ENCODE measurements at regions not wholly inside any gene's neighbourhood (a gene's known extent, or its start where the extent isn't known, plus 50 kb on each side); places are given as distances from the start of the nearest gene placed in this dataset.
"Not testable (repeated sequence)": the region's sequence is repeated elsewhere in the genome, so short reads cannot be mapped to it uniquely, and the experiment has no call there.

DNA sequence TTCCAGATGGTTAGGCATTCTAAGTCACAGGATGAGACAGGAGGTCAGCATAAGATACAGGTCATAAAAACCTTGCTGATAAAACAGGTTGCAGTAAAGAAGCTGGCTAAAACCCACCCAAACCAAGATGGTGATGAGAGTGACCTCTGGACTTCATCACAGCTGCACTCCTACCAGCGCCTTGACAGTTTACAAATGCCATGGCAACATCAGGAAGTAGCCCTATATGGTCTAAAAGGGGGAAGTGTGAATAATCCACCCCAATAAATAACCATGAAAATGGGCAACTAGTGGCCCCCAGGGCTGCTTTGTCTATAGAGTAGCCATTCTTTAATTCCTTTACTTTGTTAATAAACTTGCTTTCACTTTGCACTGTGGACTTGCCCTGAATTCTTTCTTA, 1448.4 kb downstream of the KCNT2 start:
- not testable (repeated sequence) for DNase-seq

DNA sequence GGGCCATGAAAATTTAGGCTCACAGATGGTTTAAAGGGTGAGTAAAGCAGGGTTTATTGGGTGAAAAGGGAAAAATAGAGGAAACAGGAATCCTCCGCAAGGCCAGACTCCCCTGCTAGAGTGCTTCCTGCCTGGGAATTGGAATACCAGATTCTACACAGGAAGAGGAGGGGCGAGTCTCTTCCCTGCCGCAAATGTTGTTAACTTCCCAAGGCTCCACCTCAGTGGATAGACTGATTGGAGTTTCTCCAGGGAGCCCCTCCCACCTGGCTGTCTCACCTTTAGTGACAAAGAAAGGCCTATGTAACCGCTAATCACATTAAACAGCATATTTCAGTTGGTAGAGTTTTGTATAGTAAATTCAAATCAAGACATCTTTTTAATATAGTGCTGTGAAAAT, 1450.1 kb downstream of the KCNT2 start:
- DNase-seq, result no peak

DNA sequence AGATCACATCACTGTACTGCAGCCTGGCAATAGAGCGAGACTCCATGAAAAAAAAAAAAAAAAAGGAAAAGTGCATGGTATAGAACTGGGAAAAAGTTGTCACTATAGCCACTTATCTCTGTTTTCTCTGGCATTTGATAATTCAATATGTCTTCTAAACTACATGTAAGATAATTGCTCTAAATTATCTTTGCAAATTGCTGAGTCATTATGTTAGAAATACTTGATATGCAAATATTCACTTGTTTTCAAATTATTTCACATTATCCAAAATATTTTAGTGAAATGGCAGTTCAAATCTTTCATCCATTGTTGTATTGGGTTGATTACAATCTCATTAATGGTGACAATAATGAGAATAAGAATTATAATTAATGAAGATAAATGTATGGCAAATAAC, 1455.1 kb downstream of the KCNT2 start:
- DNase-seq, result no peak

DNA sequence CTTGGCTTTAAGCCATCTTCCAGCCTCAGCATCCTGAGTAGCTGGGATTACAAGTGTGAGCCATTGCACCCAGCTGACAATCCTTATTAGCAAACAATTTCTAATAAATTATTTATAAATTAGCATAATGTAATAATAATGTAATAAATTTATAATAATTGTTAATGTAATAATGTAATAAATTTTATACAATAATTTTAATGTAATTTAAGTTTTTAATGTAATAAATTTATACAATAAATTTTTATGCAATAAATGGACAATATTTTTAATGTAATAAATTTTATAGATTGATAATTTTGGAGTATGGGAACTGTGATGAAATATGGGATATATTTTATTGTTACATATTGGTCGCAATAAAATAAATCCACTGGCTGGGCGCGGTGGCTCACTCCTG, 1457.5 kb downstream of the KCNT2 start:
- no peak for DNase-seq

DNA sequence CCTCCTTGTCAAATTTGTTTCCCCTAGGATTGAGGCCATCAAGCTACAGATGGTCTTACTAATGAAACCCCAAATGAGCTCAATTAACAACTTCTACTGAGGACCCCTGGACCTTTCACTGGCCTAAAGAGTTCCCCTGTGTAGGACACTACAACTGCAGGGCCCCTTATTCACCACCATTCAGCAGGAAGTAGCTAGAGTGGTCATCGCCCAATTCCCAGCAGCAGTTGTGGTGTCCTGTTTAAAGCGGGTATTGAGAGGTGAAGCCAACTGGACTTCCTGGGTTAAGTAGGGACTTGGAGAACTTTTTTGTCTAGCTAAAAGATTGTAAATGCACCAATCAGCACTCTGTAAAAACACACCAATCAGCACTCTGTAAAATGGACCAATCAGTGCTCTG, 1466.9 kb downstream of the KCNT2 start:
- no peak for DNase-seq

DNA sequence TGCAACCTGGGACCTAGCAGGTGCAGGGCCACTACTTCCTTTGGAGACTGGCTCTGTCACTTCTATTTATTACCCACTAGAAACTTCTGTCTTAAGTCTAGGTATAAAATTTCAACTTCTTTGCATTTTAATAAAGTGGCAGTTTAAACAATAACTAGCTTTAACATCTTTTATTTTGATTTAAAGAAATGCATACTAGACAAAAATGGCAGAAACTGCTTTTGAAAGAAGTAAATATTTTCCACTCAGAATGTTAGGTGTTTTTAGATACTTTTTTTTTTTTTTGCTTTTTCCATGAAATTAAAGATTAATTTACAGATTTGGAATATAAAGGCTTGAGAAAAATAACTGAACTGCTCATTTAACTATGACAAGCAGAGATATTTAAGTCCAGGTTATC, 1477.6 kb downstream of the KCNT2 start:
- no peak for DNase-seq

DNA sequence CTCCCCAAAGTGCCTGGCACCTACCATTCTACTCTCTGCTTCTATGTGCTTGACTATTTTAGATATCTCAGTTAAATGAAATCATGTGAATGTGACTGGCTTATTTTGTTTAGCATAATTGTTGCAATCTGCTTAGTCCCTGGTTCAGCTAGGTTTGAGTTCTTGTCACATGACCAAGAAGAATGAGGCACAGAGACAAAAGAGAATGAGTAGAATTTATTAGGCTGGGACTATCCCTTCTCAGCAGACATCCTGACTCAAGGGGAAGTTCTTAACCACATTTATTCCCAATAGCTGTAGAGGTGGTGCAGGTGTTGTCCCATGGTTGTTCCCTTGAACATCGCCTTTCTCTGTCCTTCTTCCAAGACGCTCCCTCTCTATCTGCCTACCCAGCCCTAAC, 1485.7 kb downstream of the KCNT2 start:
- DNase-seq, result no peak

DNA sequence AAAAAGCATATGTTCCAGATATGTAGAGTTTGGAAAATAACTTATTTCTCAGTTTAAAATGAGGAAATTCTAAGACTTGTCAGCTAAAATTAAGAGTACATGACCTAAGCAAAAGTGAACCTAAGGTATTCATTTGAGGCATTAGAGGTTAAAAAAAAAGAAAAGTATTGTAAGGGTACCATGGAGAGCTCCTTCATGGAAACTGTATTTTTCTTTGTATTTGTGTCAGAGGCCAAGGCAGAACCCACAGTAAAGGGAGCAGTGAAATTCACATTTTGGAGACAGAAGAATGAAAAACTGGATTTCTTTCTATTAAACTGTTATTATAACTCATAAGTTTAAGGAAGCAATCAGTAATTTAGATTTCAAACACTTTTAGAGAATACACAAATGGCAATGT, 1494.8 kb downstream of the KCNT2 start:
- no peak for DNase-seq

DNA sequence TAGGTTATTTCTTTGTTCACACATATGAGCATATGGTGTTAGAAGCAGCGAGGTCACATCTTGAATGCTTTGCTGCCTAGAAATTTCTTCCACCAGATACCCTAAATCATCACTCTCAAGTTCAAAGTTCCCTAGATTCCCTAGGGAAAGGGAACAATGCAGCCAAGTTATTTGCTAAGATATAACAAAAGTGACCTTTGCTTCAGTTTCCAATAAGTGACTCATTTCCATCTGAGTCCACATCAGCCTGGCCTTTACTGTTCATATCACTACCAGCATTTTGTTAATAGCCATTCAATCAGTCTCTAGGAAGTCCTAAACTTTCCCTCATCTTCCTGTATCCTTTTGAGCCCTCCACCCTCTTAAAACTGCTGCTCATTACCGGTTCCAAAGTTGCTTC, 1502.5 kb downstream of the KCNT2 start:
- DNase-seq, result no peak

DNA sequence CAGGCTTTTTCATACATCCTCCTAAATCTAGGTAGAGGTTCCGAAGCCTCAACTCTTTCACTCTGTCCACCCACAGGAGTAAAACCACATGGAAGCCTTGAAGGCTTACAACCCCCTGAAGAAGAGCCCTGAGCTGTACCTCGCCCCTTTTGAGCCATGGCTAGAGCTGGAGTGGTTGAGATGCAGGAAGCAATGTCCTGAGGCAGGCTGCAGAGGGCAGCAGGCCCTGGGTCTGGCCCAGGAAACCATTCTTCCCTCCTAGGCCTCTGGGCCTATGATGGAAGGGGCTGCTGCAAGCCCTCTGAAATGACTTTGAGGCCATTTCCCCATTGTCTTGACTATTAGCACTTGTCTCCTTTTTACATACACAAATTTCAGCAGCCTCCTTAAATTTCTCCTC, 1503.0 kb downstream of the KCNT2 start:
- DNase-seq, result no peak

DNA sequence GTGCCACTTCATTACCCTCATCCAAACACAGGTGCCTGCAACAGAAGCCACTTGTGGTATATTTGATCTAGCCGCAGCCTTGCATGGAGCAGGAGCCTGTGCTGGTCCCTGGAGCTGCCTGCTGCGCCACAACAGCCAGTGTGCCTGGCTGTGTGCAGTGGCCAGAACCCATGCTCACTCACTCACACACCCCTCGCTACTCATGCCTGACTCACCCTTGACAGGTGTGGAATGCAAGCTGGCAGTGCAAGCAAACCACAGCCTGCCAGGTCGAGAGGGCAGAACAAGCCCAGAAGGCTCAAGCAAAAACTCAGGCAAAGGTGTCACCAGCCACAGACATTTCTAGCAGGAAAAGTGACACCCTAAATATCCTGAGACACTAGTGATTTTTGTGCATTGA, 1510.9 kb downstream of the KCNT2 start:
- DNase-seq, result no peak

DNA sequence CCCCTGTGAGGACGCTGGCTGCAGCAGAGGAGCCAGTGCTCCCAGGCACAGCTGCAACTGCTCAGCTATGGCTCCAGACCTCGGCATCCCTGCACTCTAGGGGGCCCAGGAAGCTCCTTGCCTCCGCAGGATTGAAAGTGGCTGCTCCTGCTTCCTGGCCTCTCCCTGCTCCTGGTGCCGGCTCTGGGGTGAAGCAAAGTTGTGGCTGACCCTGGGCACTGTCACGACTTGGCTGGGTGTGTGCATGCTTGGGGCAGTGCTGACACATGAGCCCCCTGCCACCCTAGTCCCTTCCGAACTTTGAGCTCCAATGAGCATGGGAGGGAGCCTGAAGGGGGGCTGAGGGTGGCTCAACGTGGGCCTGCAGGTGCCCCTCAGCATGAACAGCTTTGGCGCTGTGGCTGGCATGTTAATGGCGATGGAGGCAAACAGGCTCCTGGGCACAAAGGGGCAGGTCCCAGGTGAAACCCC, 1512.2 kb downstream of the KCNT2 start:
- no peak for DNase-seq

DNA sequence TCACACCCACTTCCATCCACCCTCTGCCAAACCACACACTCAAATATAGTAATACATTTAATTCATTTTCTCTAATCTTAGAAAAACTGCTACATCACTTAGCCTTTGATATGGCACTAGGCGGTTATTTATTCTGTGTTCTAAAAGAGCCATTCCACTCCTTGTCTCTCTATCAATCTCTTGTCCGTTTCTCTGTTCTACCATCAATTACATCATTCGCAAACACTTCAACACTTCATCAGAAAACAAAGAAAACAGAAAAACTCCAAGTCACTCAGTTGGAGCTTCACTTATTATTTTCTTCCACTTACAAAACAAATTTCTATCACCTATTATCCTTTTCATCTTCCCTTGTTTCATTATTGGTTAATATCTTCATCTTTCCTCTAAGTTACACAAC, 1523.0 kb downstream of the KCNT2 start:
- no peak for DNase-seq

DNA sequence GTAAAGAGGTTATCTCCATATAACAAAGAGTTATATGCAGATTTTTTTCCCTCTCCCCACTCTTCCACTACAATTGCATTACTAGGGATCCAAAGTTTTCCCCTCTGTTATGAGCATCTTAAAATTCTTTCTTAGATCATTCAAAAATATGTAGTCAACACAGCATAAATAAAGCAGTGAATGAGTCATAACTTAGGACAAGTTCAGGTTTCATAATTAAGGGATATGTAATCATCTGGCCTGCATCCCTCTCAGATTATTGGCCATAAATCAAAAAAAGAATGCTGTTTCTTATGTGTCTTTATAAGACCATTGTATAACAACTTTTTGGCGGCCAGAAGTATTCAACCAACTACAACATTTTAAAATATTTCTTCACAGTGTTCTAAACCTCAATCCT, 1526.1 kb downstream of the KCNT2 start:
- DNase-seq, result no peak

DNA sequence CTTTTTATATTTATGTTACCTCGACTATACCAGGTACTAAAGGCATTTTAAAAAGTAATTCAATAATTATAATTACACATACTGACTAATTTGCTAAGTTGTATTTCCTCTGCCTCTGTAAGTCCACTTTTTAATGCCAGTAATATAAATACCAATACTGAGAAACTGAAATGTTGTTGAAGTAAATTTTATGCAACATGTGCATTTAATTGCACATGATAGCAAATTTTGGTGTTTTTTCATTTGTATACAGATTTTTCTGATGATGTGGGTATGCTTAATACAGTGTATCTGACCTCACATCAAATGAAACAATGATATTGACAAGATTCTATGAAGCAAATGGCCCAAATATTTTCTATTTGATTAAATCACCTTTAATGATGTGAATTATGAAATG, 1531.6 kb downstream of the KCNT2 start:
- DNase-seq, result no peak

DNA sequence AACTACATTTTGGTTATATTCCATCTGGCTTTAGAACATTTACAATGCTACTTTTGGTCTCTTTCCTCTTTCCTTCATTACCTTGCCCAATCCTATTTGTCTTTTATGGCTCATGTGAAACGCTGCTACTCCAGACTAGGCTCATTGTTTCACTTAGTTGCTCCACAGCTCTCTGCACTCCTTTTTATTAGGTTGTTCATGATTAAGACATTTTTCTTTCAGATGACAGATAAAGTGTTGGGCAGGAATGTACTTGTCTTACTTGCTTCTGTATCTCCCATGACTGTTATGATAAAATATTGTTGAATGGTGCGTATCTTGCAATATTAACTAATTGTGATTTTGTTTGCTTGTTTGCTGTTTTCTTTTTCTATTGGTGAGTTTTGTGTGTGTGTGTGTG, 1532.3 kb downstream of the KCNT2 start:
- DNase-seq, result no peak

DNA sequence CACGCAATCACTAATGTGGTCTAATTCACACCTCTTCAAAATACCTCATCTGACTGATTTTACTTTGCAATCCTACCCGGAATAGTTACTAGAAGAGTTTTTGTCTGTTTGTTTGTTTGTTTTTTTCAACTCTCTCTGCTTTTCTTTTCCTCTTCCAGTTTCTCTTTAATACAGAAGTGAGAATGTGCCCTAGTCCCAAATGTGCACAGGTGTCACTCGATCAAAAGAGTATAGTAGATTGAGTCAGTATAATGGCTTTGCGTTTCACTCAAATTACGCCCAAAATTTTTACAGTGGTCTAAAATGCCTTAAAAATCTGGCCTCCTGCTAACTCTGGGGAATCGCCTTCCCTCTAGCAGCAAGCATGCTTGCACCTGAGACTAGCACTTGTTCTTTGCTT, 1536.8 kb downstream of the KCNT2 start:
- DNase-seq, result no peak

DNA sequence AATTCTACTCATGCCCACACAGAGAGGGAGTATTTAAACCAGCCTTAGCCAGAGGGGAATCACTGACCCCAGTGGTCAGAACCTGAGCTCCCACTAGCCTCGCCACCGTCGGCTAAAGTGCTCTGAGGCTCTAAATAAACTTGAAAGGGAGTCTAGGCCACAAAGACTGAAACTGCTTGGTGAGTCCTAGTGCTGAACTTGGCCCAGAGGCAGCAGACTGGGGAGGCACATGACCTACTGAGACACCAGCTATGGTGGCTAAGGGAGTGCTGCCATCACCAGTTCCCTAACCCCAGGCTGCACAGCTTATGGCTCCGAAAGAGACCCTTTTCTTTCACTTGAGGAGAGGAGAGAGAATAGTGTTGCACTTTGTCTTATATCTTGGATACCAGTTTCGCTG, 1542.8 kb downstream of the KCNT2 start:
- DNase-seq, result no peak

DNA sequence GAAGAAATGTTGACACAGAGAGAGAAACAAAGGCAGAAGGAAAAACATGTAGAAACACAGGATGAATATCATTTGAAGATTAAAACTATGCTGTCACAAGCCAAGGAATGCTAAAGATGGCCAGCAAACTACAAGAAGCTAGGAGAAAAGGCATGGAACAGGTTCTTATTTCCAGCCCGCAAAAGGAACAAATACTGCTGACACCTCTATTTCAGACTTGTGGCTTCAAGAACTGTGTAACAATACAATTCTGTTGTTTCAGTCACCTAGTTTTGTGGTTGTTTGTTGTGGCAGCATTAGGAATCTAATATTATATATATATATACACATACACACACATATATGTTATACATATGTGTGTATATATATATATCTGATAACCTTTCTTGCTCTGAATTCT, 1543.9 kb downstream of the KCNT2 start:
- no peak for DNase-seq

DNA sequence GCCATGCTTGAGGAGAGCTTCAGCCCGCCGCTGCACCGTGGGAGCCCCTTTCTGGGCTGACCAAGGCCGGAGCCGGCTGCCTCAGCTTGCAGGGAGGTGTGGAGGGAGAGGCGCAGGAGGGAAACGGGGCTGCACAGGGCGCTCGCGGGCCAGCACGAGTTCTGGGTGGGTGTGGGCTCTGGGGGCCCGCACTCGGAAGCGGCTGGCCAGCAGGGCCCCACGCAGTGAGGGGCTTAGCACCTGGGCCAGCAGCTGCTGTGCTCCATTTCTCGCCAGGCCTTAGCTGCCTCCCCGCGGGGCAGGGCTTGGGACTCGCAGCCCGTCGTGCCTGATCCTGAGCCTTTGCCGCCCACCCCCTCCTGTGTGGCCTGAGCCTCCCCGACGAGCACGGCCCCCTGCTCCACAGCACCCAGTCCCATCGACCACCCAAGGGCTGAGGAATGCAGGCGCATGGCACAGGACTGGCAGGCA, 1554.0 kb downstream of the KCNT2 start:
- no peak for DNase-seq

DNA sequence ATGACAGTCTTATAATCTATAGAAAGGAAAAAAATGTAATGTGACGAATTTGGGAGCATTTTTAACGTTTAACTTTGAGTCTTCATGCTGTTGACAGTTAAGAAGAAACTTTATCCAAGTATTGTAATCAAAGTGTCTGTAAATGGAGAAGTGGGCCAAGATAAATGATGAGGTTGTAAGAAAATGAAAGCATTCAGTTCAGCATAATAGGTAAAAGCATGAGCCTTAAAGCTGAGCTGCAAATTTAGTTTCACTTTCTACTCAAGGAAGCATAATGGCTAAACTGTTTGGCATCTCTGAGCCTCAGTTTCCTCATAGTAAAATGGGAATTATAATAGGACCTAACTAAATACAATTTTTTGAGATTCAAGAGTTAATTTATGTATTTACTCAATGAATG, 1554.8 kb downstream of the KCNT2 start:
- no peak for DNase-seq

DNA sequence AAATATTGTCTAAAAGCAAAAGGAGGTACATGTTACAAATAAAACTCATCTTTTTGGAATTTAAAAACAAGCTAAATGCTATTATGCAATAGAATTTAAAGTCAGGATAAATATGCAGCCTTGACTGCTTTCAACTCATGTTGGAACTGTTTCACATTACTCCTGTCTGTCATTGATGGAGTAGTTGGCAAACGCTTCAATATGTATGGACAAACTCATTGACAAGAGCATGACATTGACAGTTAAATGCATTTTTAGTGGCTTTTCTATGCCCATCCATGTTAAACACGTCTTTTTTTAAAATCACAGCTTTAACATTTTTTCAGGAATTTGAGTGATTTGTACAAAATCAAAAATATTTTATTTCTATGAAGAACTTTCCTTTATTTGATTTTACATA, 1560.5 kb downstream of the KCNT2 start:
- DNase-seq, result no peak

DNA sequence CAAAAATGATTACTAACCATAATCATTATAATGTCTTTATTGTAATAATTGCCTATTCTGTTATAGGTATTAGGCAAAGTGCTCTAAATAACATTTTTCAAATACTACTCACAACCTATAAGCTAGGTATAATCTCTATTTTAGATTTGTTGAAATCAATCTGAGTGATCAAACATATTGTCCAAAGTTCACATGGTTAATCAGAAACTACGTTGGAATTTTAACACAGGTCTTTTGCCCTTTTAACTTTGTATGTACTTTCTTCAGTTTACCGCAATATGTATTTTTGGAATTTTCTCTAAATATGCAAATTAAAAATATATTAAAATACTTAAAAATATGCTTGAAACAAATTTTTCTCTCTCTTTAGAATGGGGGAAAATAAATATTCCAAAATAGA, 1563.2 kb downstream of the KCNT2 start:
- no peak for DNase-seq

DNA sequence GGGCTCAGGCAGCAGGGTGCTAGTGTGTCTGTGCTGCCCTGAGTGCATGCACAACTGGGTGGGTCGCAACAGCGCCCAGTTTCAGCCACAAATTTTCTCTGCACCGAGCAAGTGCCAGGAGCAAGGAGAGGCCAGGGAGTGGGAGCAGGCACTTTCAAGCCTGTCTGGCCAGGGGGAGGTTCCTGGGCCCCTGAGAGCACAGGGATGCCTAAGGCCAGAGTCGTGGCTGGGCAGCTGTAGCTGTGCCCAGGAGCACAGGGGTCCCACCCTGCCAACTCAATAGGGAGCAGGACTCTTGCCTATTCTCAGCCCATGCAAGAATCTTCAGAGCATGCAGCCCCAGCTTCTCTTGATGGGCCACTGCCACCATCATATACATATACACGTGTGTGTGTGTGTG, 1577.4 kb downstream of the KCNT2 start:
- no peak for DNase-seq

DNA sequence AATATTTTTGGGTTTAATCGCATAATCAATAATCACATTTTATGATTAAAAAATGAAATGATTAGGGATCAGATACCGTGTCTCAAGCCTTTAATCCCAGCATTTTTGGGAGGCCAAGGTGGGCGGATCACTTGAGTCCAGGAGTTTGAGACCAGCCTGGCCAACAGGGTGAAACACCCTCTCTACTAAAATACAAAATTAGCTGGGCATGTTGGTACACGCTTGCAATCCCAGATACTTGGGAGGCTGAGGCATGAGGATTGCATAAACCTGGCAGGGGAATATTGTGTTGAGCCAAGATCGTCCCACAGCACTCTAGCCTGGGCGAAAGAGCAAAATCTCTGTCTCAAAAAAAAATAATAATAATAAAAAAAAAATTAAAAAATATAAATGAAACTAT, 1581.4 kb downstream of the KCNT2 start:
- no peak for DNase-seq

DNA sequence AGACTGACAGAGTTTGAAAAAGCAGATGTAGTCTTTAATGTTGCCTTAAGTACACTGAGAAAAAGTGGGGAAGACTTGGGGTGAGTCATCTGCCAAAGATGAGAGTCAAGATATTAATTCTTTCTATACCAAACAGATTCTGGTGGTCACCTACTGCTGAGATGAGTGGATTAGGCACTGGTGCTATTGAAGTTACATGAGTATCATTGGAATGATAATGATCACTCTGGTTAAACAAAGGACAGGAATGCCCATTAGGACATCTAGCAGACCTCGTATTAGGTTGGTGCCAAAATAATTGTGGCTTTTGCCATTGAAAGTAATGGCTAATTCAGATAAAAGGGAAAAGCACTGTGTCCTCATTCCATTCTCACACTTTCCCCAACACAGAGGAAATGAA, 1588.9 kb downstream of the KCNT2 start:
- DNase-seq, result no peak
